Endothelial cell of umbilical vein (primary cell): ENCODE measurements at regions not wholly inside any gene's neighbourhood (a gene's known extent, or its start where the extent isn't known, plus 50 kb on each side); places are given as distances from the start of the nearest gene placed in this dataset.
"Not testable (repeated sequence)": the region's sequence is repeated elsewhere in the genome, so short reads cannot be mapped to it uniquely, and the experiment has no call there.

ENCODE experiments used
- BruUV-seq: library from RNA; stranded (reverse); fragments of 400-500 nt; replicated peaks from 2 replicates; lab custom pipeline; 2021; lab: Mats Ljungman, UMichigan
- CTCF ChIA-PET: fragments of 300-600, 350-600 bp; sonication (Branson Sonifier 250); formaldehyde crosslinking; loops from one replicate; lab custom pipeline; 2021; ENCODE audit warnings: antibody characterized with exemption, inconsistent platforms; lab: Charles Lee
- POLR2A ChIA-PET: fragments of 300-600, 350-600 bp; sonication (Branson Sonifier 250); formaldehyde crosslinking; loops from one replicate; lab custom pipeline; 2021; ENCODE audit warnings: antibody characterized with exemption, inconsistent platforms; lab: Charles Lee
- DNase-seq: peaks from one replicate; pipeline ENCODE4 v3.0.0-alpha.2; 2011; ENCODE audit warnings: low read depth, low spot score
- FAIRE-seq: peaks from 2 replicates; lab custom pipeline; 2011; peaks lifted over from hg19 to GRCh38; lab: Jason Lieb, UNC
- H2AFZ ChIP-seq: 2 replicates; pipeline ENCODE4 v1.6.0; 2012; ENCODE audit warnings: low read depth, low read length, control low read depth, inconsistent platforms
- H3K27ac ChIP-seq: 2 replicates; pipeline ENCODE4 v1.5.1; 2011; ENCODE audit warnings: low read depth, mild to moderate bottlenecking, control low read depth, low read length, moderate library complexity; ENCODE audit not compliant: insufficient read depth
- H3K27me3 ChIP-seq, 2 experiments: 2 replicates each; pipeline versions ENCODE4 v1.6.0 to v1.6.1; 2011; ENCODE audit warnings: low read length in 2 of 2, mixed read lengths in 1 of 2; ENCODE audit not compliant: control insufficient read depth in 2 of 2, insufficient read depth in 2 of 2
- H3K36me3 ChIP-seq, 2 experiments: 2 replicates in 1 of 2; 3 replicates in 1 of 2; pipeline ENCODE4 v1.5.1; 2011; ENCODE audit warnings: low read length in 2 of 2, mild to moderate bottlenecking in 1 of 2, moderate library complexity in 1 of 2; ENCODE audit not compliant: control insufficient read depth in 2 of 2, insufficient read depth in 2 of 2; ENCODE audit errors: extremely low read depth in 1 of 2
- H3K4me1 ChIP-seq: 3 replicates; pipeline ENCODE4 v1.5.1; 2011; ENCODE audit warnings: mild to moderate bottlenecking, low read length; ENCODE audit not compliant: control insufficient read depth, insufficient read depth; ENCODE audit errors: extremely low read depth
- H3K4me2 ChIP-seq: 2 replicates; pipeline ENCODE4 v1.6.1; 2011; ENCODE audit warnings: low read length, control low read depth, mixed read lengths; ENCODE audit not compliant: insufficient read depth
- H3K4me3 ChIP-seq, 3 experiments: fragments of 200-600 bp in 1 of 3; sonication (generic), shearing (Covaris generic) in 1 of 3; replicated peaks in 1 of 3; 2 replicates each; pipeline ENCODE4 v1.5.1; 2011 to 2016; ENCODE audit warnings: control low read depth in 3 of 3, low read length in 3 of 3, mild to moderate bottlenecking in 2 of 3, inconsistent platforms in 1 of 3, low read depth in 1 of 3, moderate library complexity in 1 of 3; ENCODE audit not compliant: insufficient read depth in 1 of 3
- H3K79me2 ChIP-seq: 2 replicates; pipeline ENCODE4 v1.6.0; 2012; ENCODE audit warnings: low read length, inconsistent platforms; ENCODE audit not compliant: control insufficient read depth, insufficient read depth
- H3K9ac ChIP-seq: replicated peaks from 2 replicates; pipeline ENCODE3; 2011; ENCODE audit warnings: low read length, control low read depth; ENCODE audit not compliant: insufficient read depth; ENCODE audit errors: extremely low read depth
- H3K9me1 ChIP-seq: replicated peaks from 3 replicates; pipeline ENCODE4 v1.6.0; 2011; ENCODE audit warnings: mild to moderate bottlenecking, low read length; ENCODE audit not compliant: control insufficient read depth, insufficient read depth; ENCODE audit errors: extremely low read depth
- H3K9me3 ChIP-seq: replicated peaks from 2 replicates; pipeline ENCODE4 v1.5.1; 2012; ENCODE audit warnings: low read length, inconsistent platforms; ENCODE audit not compliant: control insufficient read depth, insufficient read depth
- H4K20me1 ChIP-seq: replicated peaks from 2 replicates; pipeline ENCODE3; 2011; ENCODE audit warnings: mild to moderate bottlenecking, low read length; ENCODE audit not compliant: control insufficient read depth, insufficient read depth; ENCODE audit errors: extremely low read depth
- EZH2 ChIP-seq: IDR thresholded peaks from 2 replicates; pipeline ENCODE4 v1.6.1; 2012; ENCODE audit warnings: borderline replicate concordance, low read depth, mild to moderate bottlenecking, moderate library complexity, low read length, inconsistent platforms; ENCODE audit not compliant: severe bottlenecking
- FOS ChIP-seq: IDR thresholded peaks from 2 replicates; pipeline ENCODE4 v1.6.1; 2011; ENCODE audit warnings: mild to moderate bottlenecking, low read length, moderate library complexity, borderline replicate concordance; ENCODE audit not compliant: insufficient read depth
- GATA2 ChIP-seq: IDR thresholded peaks from 2 replicates; pipeline ENCODE4 v1.7.0; 2011; ENCODE audit warnings: low read depth, mild to moderate bottlenecking, moderate library complexity, mixed read lengths, low read length; ENCODE audit not compliant: insufficient read length, insufficient read depth
- JUN ChIP-seq: IDR thresholded peaks from 2 replicates; pipeline ENCODE4 v1.6.1; 2011; ENCODE audit warnings: borderline replicate concordance, low read depth; ENCODE audit not compliant: insufficient read length, insufficient read depth
- MYC ChIP-seq: IDR thresholded peaks from one replicate; pipeline ENCODE4 v1.6.1; 2011; ENCODE audit warnings: mild to moderate bottlenecking, low read depth, low read length
- POLR2A ChIP-seq: IDR thresholded peaks from 2 replicates; pipeline ENCODE4 v1.6.1; 2012; ENCODE audit warnings: low read depth, mild to moderate bottlenecking, control low read depth, low read length
- dilution Hi-C: fragments of 300-500 bp; cut with MboI; formaldehyde crosslinking; loops from one replicate; pipeline ENCODE4 v1.15.0; 2019; ENCODE audit warnings: low sequenced_read_pairs; ENCODE audit not compliant: extremely low pct_ligation_motif_present
- intact Hi-C: fragments of 100-400 bp; cut with micrococcal nuclease; formaldehyde crosslinking; loops from one replicate; pipeline ENCODE4 v1.10.0; 2022
- TF ChIP-seq, protein P1 (sequence below), 2 donors: IDR thresholded peaks; 1 replicate in 1 of 2; 2 replicates in 1 of 2; pipeline ENCODE4 v1.5.1; 2011; ENCODE audit warnings: low read length in 2 of 2, mild to moderate bottlenecking in 2 of 2, moderate library complexity in 2 of 2, control low read depth in 1 of 2, inconsistent platforms in 1 of 2, low read depth in 1 of 2; ENCODE audit not compliant: insufficient read depth in 1 of 2; ENCODE audit errors: extremely low read depth in 1 of 2
- TF ChIP-seq, protein P2 (sequence below): IDR thresholded peaks from 2 replicates; pipeline ENCODE4 v1.6.1; 2011; ENCODE audit not compliant: insufficient read depth, insufficient read length

DNA sequence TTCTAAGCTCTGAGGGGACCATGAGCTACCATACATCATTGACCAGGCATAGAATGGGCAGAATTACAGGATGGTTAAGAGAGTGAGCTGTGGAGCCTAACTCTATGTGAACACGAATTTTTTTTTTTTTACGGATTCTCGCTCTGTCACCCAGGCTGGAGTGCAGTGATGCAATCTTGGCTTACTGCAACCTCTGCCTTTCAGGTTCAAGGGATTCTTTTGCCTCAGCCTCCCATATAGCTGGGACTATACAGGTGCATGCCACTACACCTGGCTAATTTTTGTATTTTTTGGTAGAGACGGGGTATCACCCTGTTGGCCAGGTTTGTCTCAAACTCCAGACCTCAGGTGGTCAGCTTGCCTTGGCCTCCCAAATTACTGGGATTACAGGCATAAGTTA is 72.8 kb upstream of the PCAT7 start:
- DNase-seq (no peak), FAIRE-seq (no peak)
- Histone ChIP-seq H3K9me1 (no peaks in the 10 kb centered on the region), H3K27me3 (no peaks in the 10 kb centered on the region), H2AFZ (no peak overlapping the region), H3K36me3 (no peaks in the 10 kb centered on the region), H3K9me3 (no peaks in the 10 kb centered on the region), H4K20me1 (no peaks in the 10 kb centered on the region), H3K79me2 (no peaks in the 10 kb centered on the region), H3K4me1 (no peaks in the 10 kb centered on the region), H3K4me3 (no peak overlapping the region), H3K27ac (no peak overlapping the region), H3K4me2 (no peak overlapping the region), H3K9ac (no peak overlapping the region)
- POLR2A ChIA-PET: no interaction called here
- dilution Hi-C loops: no loop called here
- CTCF ChIA-PET: no interaction called here
- no TSS peak for BruUV-seq
- no peak for TF ChIP-seq JUN
- no peak for TF ChIP-seq POLR2A
- no peak for TF ChIP-seq MYC
- TF ChIP-seq, protein P1, sequence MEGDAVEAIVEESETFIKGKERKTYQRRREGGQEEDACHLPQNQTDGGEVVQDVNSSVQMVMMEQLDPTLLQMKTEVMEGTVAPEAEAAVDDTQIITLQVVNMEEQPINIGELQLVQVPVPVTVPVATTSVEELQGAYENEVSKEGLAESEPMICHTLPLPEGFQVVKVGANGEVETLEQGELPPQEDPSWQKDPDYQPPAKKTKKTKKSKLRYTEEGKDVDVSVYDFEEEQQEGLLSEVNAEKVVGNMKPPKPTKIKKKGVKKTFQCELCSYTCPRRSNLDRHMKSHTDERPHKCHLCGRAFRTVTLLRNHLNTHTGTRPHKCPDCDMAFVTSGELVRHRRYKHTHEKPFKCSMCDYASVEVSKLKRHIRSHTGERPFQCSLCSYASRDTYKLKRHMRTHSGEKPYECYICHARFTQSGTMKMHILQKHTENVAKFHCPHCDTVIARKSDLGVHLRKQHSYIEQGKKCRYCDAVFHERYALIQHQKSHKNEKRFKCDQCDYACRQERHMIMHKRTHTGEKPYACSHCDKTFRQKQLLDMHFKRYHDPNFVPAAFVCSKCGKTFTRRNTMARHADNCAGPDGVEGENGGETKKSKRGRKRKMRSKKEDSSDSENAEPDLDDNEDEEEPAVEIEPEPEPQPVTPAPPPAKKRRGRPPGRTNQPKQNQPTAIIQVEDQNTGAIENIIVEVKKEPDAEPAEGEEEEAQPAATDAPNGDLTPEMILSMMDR (IDR thresholded peaks at IDR 0.05; ENCODE audit: extremely low read depth in 1 of 2, insufficient read depth in 1 of 2, low read depth in 1 of 2, low read length in 2 of 2): no peak
- no peak for TF ChIP-seq FOS
- no peak for TF ChIP-seq GATA2
- TF ChIP-seq EZH2: no peak
- intact Hi-C loops: no loop called here

DNA sequence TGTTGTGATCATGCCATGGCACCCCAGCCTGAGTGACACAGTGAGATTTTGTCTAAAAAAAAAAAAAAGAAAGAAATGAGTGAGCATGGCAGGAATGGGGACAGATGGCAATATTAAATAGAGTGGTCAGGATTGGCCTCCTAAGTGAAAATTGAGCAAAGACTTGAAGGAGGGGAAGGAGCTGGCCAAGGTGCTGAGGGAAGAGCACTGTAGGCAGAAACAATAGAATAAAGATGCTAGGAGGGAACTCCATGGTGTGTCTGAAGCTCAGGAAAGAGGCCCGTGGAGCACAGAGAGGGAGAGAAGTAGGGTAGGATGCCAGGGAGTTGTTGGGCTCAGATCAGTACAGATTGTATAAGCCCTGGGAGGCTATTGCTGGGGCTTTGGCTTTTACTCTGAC is 64.4 kb upstream of the PCAT7 start:
- dilution Hi-C loops: no loop called here
- H3K27ac ChIP-seq: no peak overlapping the region
- no peaks in the 10 kb centered on the region for H3K27me3 ChIP-seq
- H4K20me1 ChIP-seq: no peaks in the 10 kb centered on the region
- POLR2A ChIA-PET: no interaction called here
- H3K4me3 ChIP-seq: no peak overlapping the region
- FAIRE-seq (no peak), DNase-seq (no peak)
- H3K4me1 ChIP-seq: no peaks in the 10 kb centered on the region
- no peaks in the 10 kb centered on the region for H3K9me3 ChIP-seq
- H3K4me2 ChIP-seq: no peak overlapping the region
- intact Hi-C loops: no loop called here
- H3K9ac ChIP-seq: no peak overlapping the region
- CTCF ChIA-PET: no interaction called here
- no peaks in the 10 kb centered on the region for H3K36me3 ChIP-seq
- H3K79me2 ChIP-seq: no peaks in the 10 kb centered on the region
- no TSS peak for BruUV-seq
- no peak overlapping the region for H2AFZ ChIP-seq
- no peaks in the 10 kb centered on the region for H3K9me1 ChIP-seq
- TF ChIP-seq GATA2: no peak
- TF ChIP-seq, protein P2, sequence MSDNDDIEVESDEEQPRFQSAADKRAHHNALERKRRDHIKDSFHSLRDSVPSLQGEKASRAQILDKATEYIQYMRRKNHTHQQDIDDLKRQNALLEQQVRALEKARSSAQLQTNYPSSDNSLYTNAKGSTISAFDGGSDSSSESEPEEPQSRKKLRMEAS: no peak
- TF ChIP-seq POLR2A: no peak

DNA sequence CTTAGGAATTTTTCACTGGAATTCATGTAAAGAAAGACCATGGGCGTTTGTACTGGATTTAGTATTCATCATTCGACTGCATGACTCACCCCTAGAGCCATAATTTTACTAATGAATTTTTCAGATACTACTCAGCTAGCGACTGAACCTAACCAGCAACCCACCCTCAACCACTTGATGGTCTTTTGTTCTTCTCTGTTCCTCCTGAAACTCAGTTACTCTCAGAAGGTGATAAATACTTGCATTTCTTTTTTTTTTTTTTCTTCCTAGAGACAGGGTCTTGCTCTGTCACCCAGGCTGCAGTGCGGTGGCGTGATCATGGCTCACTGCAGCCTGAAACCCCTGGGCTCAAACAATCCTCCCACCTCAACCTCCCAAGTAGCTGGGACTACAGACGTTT is 62.8 kb upstream of the PCAT7 start:
- dilution Hi-C loops, H3K27me3 ChIP-seq, POLR2A ChIA-PET, H3K36me3 ChIP-seq, FAIRE-seq, H3K9me3 ChIP-seq, intact Hi-C loops, DNase-seq, H3K9ac ChIP-seq, H4K20me1 ChIP-seq, H3K27ac ChIP-seq, H3K9me1 ChIP-seq, H3K4me1 ChIP-seq, H3K4me3 ChIP-seq, H3K4me2 ChIP-seq, H2AFZ ChIP-seq, BruUV-seq, H3K79me2 ChIP-seq: not testable (repeated sequence)
- CTCF ChIA-PET: interaction anchor here (1.0 kb wide), 1 partner anchor 8 kb away, joined by 3 read pairs; no protein-coding TSS in a partner anchor
